Lower leg skin (tissue), 4 donors: ENCODE measurements at regions not wholly inside any gene's neighbourhood (a gene's known extent, or its start where the extent isn't known, plus 50 kb on each side); places are given as distances from the start of the nearest gene placed in this dataset.

Experiments
- DNase-seq, 2 donors: peaks; one replicate each; pipeline ENCODE4 v3.0.0-alpha.2; 2019; ENCODE audit warnings: low spot score in 2 of 2
- H3K4me3 ChIP-seq: fragments of 200-600 bp; sonication (generic); 2 replicates; pipeline ENCODE4 v1.5.1; 2017; ENCODE audit warnings: mild to moderate bottlenecking, low read depth; ENCODE audit not compliant: poor library complexity, severe bottlenecking
- CTCF ChIP-seq, 3 donors: fragments of 450-650 bp; IDR thresholded peaks; one replicate each; pipeline ENCODE4 v1.5.1; 2016; ENCODE audit warnings: antibody characterized with exemption in 3 of 3, mild to moderate bottlenecking in 3 of 3, moderate library complexity in 2 of 3
- POLR2A ChIP-seq, 2 donors: fragments of 450-650 bp; IDR thresholded peaks; one replicate each; pipeline ENCODE4 v1.6.1; 2016 to 2017; ENCODE audit warnings: antibody characterized with exemption in 2 of 2, mild to moderate bottlenecking in 1 of 2, moderate library complexity in 1 of 2
- WGBS, 2 donors: methylation state at CpG; one replicate each; pipeline ENCODE4 v1.1.5; 2018; 5-methylcytosine and 5-hydroxymethylcytosine counted together
- intact Hi-C: fragments of 100-400 bp; cut with DNase I; formaldehyde crosslinking; loops from one replicate; pipeline ENCODE4 v1.15.0; 2023; ENCODE audit warnings: low total_unique reads

- 93 to 97% methylated on average over 6 of the region's 6 CpGs for WGBS, 2 donors
- DNase-seq = no peak
- no peak overlapping the region for H3K4me3 ChIP-seq
- TF ChIP-seq POLR2A (IDR thresholded peaks at IDR 0.05) (no peak), CTCF (IDR thresholded peaks at IDR 0.05) (no peak)
- intact Hi-C loops = no loop called here
Observed at GRCh38 chr2:123434546-123435395, 590.3 kb upstream of the CNTNAP5 start.

GRCh38 chr2:123438251-123438650 is 586.8 kb upstream of the CNTNAP5 start:
- no peak for DNase-seq
- WGBS, 2 donors = 21 to 31% methylated on average over 1 of the region's 1 CpG
- intact Hi-C loops = no loop called here
- TF ChIP-seq POLR2A (IDR thresholded peaks at IDR 0.05) (no peak), CTCF (IDR thresholded peaks at IDR 0.05) (no peak)
- no peak overlapping the region for H3K4me3 ChIP-seq

GRCh38 chr2:123438675-123439074 is 586.4 kb upstream of the CNTNAP5 start:
- no peak overlapping the region for H3K4me3 ChIP-seq
- TF ChIP-seq CTCF (IDR thresholded peaks at IDR 0.05) (no peak), POLR2A (IDR thresholded peaks at IDR 0.05) (no peak)
- no peak for DNase-seq
- 67 to 81% methylated on average over 2 of the region's 2 CpGs for WGBS, 2 donors
- intact Hi-C loops = no loop called here

GRCh38 chr2:123448801-123449200 is 576.3 kb upstream of the CNTNAP5 start:
- no peak for TF ChIP-seq POLR2A (IDR thresholded peaks at IDR 0.05)
- TF ChIP-seq CTCF (IDR thresholded peaks at IDR 0.05) = no peak
- intact Hi-C loops = no loop called here
- no peak for DNase-seq
- H3K4me3 ChIP-seq = no peak overlapping the region
- 85 to 86% methylated on average over 6 of the region's 6 CpGs for WGBS, 2 donors

- DNase-seq = no peak
- intact Hi-C loops = no loop called here
- 43 to 56% methylated on average over 4 of the region's 4 CpGs for WGBS, 2 donors
- TF ChIP-seq CTCF (IDR thresholded peaks at IDR 0.05) = no peak
- TF ChIP-seq POLR2A (IDR thresholded peaks at IDR 0.05) = no peak
- no peak overlapping the region for H3K4me3 ChIP-seq
Observed at GRCh38 chr2:123451542-123451941, 573.5 kb upstream of the CNTNAP5 start.
